ENCODE measurements at regions not wholly inside any gene's neighbourhood (a gene's known extent, or its start where the extent isn't known, plus 50 kb on each side); places are given as distances from the start of the nearest gene placed in this dataset.

DNA sequence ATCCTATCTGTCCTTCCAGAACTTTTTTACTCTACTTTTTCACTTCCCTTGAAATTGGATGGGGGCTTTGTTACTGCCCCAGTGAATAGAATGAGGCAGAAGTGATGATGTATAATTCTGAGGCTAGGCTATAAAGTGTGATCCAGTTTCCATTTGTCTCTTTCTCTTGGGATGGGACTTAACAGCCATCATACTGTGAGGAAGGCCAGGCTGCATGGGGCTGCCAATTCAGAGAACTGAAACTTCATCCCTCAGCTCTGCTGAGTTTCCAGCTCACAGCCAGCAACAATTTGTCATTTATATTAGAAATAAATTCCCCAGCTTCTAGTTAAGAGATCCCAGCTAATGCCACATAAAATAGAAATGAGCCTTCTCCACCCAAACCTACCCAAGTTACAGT lies 504.0 kb upstream of the TGFBR2 start:
- no peaks in the 10 kb centered on the region for H3K79me2 ChIP-seq (replicated peaks; ENCODE audit: insufficient read depth, low read length)
- no peaks in the 10 kb centered on the region for H3K36me3 ChIP-seq (ENCODE audit: insufficient read depth, low read length)
- no peaks in the 10 kb centered on the region for H4K20me1 ChIP-seq (ENCODE audit: insufficient read depth)
- no peak overlapping the region for H2AFZ ChIP-seq (ENCODE audit: low read depth, low read length)
- no peaks in the 10 kb centered on the region for H3K9me2 ChIP-seq (ENCODE audit: insufficient read depth, low read length)
- H3K27me3 ChIP-seq (ENCODE audit: insufficient read depth, low read depth, low read length): no peaks in the 10 kb centered on the region
- TF ChIP-seq, protein P1, sequence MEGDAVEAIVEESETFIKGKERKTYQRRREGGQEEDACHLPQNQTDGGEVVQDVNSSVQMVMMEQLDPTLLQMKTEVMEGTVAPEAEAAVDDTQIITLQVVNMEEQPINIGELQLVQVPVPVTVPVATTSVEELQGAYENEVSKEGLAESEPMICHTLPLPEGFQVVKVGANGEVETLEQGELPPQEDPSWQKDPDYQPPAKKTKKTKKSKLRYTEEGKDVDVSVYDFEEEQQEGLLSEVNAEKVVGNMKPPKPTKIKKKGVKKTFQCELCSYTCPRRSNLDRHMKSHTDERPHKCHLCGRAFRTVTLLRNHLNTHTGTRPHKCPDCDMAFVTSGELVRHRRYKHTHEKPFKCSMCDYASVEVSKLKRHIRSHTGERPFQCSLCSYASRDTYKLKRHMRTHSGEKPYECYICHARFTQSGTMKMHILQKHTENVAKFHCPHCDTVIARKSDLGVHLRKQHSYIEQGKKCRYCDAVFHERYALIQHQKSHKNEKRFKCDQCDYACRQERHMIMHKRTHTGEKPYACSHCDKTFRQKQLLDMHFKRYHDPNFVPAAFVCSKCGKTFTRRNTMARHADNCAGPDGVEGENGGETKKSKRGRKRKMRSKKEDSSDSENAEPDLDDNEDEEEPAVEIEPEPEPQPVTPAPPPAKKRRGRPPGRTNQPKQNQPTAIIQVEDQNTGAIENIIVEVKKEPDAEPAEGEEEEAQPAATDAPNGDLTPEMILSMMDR (IDR thresholded peaks at IDR 0.05; ENCODE audit: poor library complexity, severe bottlenecking): no peak
- TF ChIP-seq EZH2 (IDR thresholded peaks at IDR 0.05; ENCODE audit: borderline replicate concordance, insufficient read depth, low read length, poor library complexity, severe bottlenecking) (no peak), MXI1 (conservative IDR thresholded peaks at IDR 0.05; ENCODE audit: poor library complexity, severe bottlenecking) (no peak), SMC3 (conservative IDR thresholded peaks at IDR 0.05; ENCODE audit: poor library complexity) (no peak), EP300 (conservative IDR thresholded peaks at IDR 0.05; ENCODE audit: poor library complexity, severe bottlenecking) (no peak), RAD21 (conservative IDR thresholded peaks at IDR 0.05) (no peak), TAF1 (IDR thresholded peaks at IDR 0.05; ENCODE audit: low read depth) (no peak), POLR2AphosphoS5 (IDR thresholded peaks at IDR 0.05) (no peak)
- TF ChIP-seq, protein P2, sequence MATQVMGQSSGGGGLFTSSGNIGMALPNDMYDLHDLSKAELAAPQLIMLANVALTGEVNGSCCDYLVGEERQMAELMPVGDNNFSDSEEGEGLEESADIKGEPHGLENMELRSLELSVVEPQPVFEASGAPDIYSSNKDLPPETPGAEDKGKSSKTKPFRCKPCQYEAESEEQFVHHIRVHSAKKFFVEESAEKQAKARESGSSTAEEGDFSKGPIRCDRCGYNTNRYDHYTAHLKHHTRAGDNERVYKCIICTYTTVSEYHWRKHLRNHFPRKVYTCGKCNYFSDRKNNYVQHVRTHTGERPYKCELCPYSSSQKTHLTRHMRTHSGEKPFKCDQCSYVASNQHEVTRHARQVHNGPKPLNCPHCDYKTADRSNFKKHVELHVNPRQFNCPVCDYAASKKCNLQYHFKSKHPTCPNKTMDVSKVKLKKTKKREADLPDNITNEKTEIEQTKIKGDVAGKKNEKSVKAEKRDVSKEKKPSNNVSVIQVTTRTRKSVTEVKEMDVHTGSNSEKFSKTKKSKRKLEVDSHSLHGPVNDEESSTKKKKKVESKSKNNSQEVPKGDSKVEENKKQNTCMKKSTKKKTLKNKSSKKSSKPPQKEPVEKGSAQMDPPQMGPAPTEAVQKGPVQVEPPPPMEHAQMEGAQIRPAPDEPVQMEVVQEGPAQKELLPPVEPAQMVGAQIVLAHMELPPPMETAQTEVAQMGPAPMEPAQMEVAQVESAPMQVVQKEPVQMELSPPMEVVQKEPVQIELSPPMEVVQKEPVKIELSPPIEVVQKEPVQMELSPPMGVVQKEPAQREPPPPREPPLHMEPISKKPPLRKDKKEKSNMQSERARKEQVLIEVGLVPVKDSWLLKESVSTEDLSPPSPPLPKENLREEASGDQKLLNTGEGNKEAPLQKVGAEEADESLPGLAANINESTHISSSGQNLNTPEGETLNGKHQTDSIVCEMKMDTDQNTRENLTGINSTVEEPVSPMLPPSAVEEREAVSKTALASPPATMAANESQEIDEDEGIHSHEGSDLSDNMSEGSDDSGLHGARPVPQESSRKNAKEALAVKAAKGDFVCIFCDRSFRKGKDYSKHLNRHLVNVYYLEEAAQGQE (IDR thresholded peaks at IDR 0.05; ENCODE audit: borderline replicate concordance): no peak
- H3K9me3 ChIP-seq (ENCODE audit: low read length): peaks cover 3% of the 10 kb centered on the region
- no peak overlapping the region for H3K4me2 ChIP-seq (ENCODE audit: low read length)
- no peaks in the 10 kb centered on the region for H3F3A ChIP-seq (ENCODE audit: insufficient read depth, low read length, poor library complexity, severe bottlenecking)
- no peak overlapping the region for H3K9ac ChIP-seq (ENCODE audit: low read length)
- no peak overlapping the region for H3K4me3 ChIP-seq (ENCODE audit: low read length)
- no peak overlapping the region for H3K27ac ChIP-seq (ENCODE audit: low read length)

DNA sequence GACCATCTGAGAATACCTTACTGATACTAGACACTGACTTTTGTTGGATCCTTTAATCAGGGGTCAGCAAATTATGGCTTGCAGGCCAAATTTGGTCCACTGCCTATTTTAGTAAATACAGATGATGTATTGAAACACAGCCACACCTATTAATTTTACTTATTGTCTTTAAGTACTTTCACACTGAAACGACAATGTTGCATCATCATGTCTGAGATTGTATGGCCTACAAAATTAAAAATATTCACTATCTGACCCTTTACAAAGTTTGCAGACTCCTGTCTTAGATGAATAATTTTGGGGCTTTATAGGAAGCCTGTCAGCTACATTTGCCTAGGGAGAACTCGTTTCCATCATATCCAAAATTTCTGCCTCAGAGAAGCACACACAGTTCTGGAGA lies 503.2 kb upstream of the TGFBR2 start:
- no peak overlapping the region for H2AFZ ChIP-seq (ENCODE audit: low read depth, low read length)
- H3F3A ChIP-seq (ENCODE audit: insufficient read depth, low read length, poor library complexity, severe bottlenecking): no peaks in the 10 kb centered on the region
- H3K9me2 ChIP-seq (ENCODE audit: insufficient read depth, low read length): no peaks in the 10 kb centered on the region
- no peaks in the 10 kb centered on the region for H4K20me1 ChIP-seq (ENCODE audit: insufficient read depth)
- no peaks in the 10 kb centered on the region for H3K79me2 ChIP-seq (replicated peaks; ENCODE audit: insufficient read depth, low read length)
- TF ChIP-seq TAF1 (IDR thresholded peaks at IDR 0.05; ENCODE audit: low read depth) (no peak), RAD21 (conservative IDR thresholded peaks at IDR 0.05) (no peak), MXI1 (conservative IDR thresholded peaks at IDR 0.05; ENCODE audit: poor library complexity, severe bottlenecking) (no peak), SMC3 (conservative IDR thresholded peaks at IDR 0.05; ENCODE audit: poor library complexity) (no peak), POLR2AphosphoS5 (IDR thresholded peaks at IDR 0.05) (no peak), EP300 (conservative IDR thresholded peaks at IDR 0.05; ENCODE audit: poor library complexity, severe bottlenecking) (no peak), EZH2 (IDR thresholded peaks at IDR 0.05; ENCODE audit: borderline replicate concordance, insufficient read depth, low read length, poor library complexity, severe bottlenecking) (no peak)
- TF ChIP-seq, protein P1 (IDR thresholded peaks at IDR 0.05; ENCODE audit: poor library complexity, severe bottlenecking): no peak
- TF ChIP-seq, protein P2 (IDR thresholded peaks at IDR 0.05; ENCODE audit: borderline replicate concordance): no peak
- H3K4me3 ChIP-seq (ENCODE audit: low read length): no peak overlapping the region
- peaks cover 3% of the 10 kb centered on the region for H3K9me3 ChIP-seq (ENCODE audit: low read length)
- no peak overlapping the region for H3K4me2 ChIP-seq (ENCODE audit: low read length)
- H3K27ac ChIP-seq (ENCODE audit: low read length): no peak overlapping the region
- no peaks in the 10 kb centered on the region for H3K36me3 ChIP-seq (ENCODE audit: insufficient read depth, low read length)
- no peaks in the 10 kb centered on the region for H3K27me3 ChIP-seq (ENCODE audit: insufficient read depth, low read depth, low read length)
- no peak overlapping the region for H3K9ac ChIP-seq (ENCODE audit: low read length)

Measured in neural cell (in vitro differentiated cells).